Stomach (tissue), 4 donors: ENCODE measurements at regions not wholly inside any gene's neighbourhood (a gene's known extent, or its start where the extent isn't known, plus 50 kb on each side); places are given as distances from the start of the nearest gene placed in this dataset.

Source experiments
- CTCF ChIP-seq, 7 experiments: fragments of 450-650 bp in 4 of 7; fragments of 200-600 bp in 3 of 7; sonication (generic) in 3 of 7; IDR thresholded peaks; one replicate each; pipeline ENCODE4 v1.5.1; 2016 to 2019; ENCODE audit warnings: antibody characterized with exemption in 7 of 7, control low read depth in 2 of 7, mild to moderate bottlenecking in 1 of 7
- POLR2AphosphoS5 ChIP-seq, 3 donors: sonication (generic); formaldehyde crosslinking; IDR thresholded peaks; one replicate each; pipeline ENCODE4 v1.6.1; 2016; ENCODE audit warnings: antibody characterized with exemption in 3 of 3

- TF ChIP-seq CTCF (IDR thresholded peaks at IDR 0.05) = no peak
- no peak for TF ChIP-seq POLR2AphosphoS5 (IDR thresholded peaks at IDR 0.05)
Observed at GRCh38 chr15:57827971-57828370, 121.5 kb downstream of the POLR2M start.
